Cardiac fibroblast (primary cell): ENCODE measurements at regions not wholly inside any gene's neighbourhood (a gene's known extent, or its start where the extent isn't known, plus 50 kb on each side); places are given as distances from the start of the nearest gene placed in this dataset.
"Not testable (repeated sequence)": the region's sequence is repeated elsewhere in the genome, so short reads cannot be mapped to it uniquely, and the experiment has no call there.

Experiments
- DNase-seq, 2 donors: peaks; one replicate each; pipeline versions ENCODE4 v3.0.0 to v3.0.0-alpha.2; 2010; ENCODE audit warnings: low read depth in 2 of 2
- H3K4me3 ChIP-seq, 2 donors: replicated peaks in 1 of 2; 1 replicate in 1 of 2; 2 replicates in 1 of 2; pipeline ENCODE4 v1.5.1; 2011; ENCODE audit warnings: low read depth in 2 of 2, low read length in 2 of 2, mild to moderate bottlenecking in 2 of 2, moderate library complexity in 1 of 2
- TF ChIP-seq, protein P1 (sequence below): IDR thresholded peaks from one replicate; pipeline ENCODE4 v1.5.1; 2011; ENCODE audit warnings: low read depth, mild to moderate bottlenecking, low read length, inconsistent platforms

DNA sequence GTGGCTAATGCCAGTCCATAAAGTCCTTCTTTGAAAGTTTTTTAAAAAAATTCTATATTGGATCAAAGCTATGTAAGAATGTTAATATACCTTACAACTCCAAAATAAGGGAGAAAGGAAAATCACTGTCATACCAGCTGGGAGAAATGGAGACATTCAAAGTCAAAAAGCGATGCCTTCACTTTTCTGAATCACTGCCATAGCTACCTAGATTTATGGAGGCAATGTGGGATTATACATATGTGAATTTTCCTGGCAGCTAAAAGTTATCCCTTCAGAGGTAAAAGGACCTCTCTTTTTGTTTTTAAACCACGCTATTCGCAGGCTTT, 59.6 kb upstream of the PDE3B start:
- no peak overlapping the region for H3K4me3 ChIP-seq
- DNase-seq, result no peak
- TF ChIP-seq, protein P1, sequence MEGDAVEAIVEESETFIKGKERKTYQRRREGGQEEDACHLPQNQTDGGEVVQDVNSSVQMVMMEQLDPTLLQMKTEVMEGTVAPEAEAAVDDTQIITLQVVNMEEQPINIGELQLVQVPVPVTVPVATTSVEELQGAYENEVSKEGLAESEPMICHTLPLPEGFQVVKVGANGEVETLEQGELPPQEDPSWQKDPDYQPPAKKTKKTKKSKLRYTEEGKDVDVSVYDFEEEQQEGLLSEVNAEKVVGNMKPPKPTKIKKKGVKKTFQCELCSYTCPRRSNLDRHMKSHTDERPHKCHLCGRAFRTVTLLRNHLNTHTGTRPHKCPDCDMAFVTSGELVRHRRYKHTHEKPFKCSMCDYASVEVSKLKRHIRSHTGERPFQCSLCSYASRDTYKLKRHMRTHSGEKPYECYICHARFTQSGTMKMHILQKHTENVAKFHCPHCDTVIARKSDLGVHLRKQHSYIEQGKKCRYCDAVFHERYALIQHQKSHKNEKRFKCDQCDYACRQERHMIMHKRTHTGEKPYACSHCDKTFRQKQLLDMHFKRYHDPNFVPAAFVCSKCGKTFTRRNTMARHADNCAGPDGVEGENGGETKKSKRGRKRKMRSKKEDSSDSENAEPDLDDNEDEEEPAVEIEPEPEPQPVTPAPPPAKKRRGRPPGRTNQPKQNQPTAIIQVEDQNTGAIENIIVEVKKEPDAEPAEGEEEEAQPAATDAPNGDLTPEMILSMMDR, result no peak

DNA sequence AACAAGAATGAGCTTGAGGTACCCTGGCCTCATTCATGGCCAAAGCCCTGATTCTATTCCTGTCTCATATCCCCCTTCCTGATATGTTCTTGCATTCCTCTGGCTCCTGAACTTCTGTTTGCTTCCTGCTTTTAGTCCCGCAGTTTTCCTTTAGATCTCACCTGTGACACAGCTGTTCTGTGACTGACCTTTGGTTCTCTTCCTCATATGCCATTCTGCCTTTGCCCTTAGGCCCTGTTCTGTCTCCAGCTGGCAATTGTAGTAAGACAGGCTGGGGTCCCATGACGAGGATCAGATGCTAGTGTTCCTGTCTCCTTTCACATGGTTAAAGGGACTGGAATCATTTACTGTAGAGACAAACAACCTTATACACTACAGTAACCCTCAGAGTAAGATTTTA, 59.0 kb upstream of the PDE3B start:
- TF ChIP-seq, protein P1, result no peak
- DNase-seq, result no peak
- H3K4me3 ChIP-seq, result no peak overlapping the region

DNA sequence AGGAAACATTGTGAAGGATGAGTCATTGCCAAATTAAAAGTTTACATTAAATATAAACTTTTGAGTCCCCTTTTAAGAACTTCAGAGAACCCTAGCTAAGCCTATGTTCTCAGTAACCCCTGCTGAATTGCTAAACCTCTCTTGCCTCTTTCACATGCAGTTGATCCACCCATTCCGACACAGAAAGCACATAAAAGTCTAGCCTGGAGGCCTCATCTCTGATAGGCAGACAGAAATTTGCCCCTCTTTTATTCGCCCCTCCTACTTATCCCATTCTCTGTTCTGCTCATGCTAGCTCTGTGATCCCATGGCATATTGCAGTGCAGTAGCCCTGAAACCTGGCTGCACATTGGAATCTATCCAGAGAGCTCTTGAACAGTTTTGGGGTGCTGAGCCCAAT, 58.2 kb upstream of the PDE3B start:
- H3K4me3 ChIP-seq, result no peak overlapping the region
- no peak for DNase-seq

DNA sequence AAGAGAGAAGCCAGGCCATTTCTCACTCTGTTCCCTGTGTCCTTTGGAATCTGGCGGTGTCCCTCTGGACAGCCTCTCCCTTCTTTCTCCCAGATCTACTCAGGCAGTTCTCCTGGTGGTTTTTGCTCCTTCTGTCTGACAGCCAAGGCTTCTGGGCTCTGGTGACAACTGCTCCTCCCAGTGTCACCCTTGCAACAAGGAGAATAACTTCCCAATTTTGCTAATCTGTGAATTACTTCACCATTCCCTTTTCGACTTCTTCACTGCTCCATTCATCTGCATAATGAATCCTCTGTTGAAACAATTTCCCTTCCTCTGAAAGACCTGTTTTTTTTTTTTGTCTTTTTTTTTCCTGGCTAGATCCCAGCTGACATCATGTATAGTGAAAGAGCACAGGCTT, 56.3 kb upstream of the PDE3B start:
- TF ChIP-seq, protein P1, result no peak
- peak in 1 of 2 donors; percentile 2 for DNase-seq
- H3K4me3 ChIP-seq, result no peak overlapping the region

More for the DNA sequence above, 58.2 kb upstream of the PDE3B start:
- TF ChIP-seq, protein P1, result no peak

DNA sequence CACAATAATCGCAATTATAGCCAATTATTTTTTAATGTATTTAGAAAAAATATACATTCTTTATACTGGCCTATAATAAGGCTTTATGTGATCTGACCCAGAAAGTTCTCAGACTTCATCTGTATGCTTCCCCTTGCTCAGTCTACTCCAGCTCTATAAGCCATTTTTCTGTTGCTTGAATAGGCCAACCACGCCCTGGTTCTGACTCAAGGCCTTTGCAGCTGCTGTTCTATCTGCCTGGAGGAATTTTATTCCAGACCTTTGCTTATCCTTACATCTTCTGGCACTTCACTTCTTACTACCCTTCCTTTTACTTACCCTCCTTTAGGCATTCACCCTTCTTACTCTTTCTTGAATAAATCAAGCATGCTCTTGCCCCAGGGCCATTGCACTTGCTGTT, 54.9 kb upstream of the PDE3B start:
- TF ChIP-seq, protein P1, result no peak
- H3K4me3 ChIP-seq, result no peak overlapping the region
- no peak for DNase-seq

DNA sequence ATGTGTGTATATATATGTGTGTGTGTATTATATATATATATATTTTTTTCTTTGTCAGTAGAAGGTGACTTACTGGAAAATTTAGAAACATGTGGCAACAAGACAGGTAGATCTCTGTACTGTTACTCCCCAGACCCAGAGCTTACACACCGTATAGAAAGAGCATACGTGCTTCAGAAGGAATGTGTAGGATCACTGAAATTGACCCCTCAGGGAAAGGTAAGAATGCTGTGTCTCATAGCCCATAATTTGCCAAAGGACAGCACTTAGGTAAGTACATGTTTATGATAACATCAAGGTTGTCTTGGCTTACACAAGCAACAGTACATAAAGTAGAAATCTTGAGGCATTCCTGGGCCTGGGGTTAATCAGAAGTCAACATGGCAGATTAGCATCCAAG, 54.2 kb upstream of the PDE3B start:
- no peak for DNase-seq
- TF ChIP-seq, protein P1, result no peak
- H3K4me3 ChIP-seq, result no peak overlapping the region

DNA sequence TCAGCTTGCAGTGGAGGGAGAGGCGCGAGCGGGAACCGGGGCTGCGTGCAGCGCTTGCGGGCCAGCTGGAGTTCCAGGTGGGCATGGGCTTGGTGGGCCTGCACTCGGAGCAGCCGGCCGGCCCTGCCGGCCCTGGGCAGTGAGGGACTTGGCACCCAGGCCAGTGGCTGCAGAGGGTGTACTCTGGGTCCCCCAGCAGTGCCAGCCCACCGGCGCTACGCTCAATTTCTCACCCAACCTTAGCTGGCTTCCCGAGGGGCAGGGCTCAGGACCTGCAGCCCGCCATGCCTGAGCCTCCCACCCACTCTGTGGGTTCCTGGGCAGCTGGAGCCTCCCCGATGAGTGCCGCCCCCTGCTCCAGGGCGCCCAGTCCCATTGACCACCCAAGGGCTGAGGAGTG, 52.6 kb upstream of the PDE3B start:
- DNase-seq, H3K4me3 ChIP-seq: not testable (repeated sequence)
